ENCODE measurements at regions not wholly inside any gene's neighbourhood (a gene's known extent, or its start where the extent isn't known, plus 50 kb on each side); places are given as distances from the start of the nearest gene placed in this dataset.

DNA sequence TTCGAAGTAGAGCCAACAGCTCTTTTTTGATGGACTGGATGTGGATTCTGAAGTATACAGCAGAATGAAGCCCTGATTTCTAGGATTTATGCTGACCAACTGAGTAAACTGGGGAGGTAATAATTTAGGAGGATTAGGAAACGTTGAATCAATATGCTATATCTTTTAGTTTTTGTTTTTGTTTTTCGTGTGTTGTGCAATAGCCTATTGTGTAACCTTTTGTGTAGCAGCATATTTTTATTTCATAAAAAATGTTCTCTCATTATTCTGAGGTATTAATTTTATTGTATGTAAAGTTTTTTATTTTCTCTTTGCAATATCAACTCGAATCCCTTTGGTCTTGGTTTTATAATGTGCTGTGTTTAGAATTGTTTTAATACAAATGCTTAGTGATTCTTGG is 902.3 kb downstream of the EFNA5 start:
- Mint-ChIP-seq H3K27ac (no peak overlapping the region), H3K27me3 (ENCODE audit: insufficient read depth) (no peaks in the 10 kb centered on the region), H3K4me1 (no peaks in the 10 kb centered on the region), H3K36me3 (ENCODE audit: low read depth) (no peaks in the 10 kb centered on the region), H3K9me3 (no peaks in the 10 kb centered on the region), H3K4me3 (no peak overlapping the region)
- H3K4me1 ChIP-seq (ENCODE audit: control insufficient read depth, insufficient read depth, low read length), result no peaks in the 10 kb centered on the region
- DNase-seq, result no peak
- no peaks in the 10 kb centered on the region for H3K27me3 ChIP-seq (ENCODE audit: control insufficient read depth, insufficient read depth, low read length, poor library complexity, severe bottlenecking)
- H3K4me3 ChIP-seq (ENCODE audit: low read length), result no peak overlapping the region
- no peaks in the 10 kb centered on the region for H3K9me3 ChIP-seq (ENCODE audit: control insufficient read depth, low read length)
- TF ChIP-seq, protein P1, sequence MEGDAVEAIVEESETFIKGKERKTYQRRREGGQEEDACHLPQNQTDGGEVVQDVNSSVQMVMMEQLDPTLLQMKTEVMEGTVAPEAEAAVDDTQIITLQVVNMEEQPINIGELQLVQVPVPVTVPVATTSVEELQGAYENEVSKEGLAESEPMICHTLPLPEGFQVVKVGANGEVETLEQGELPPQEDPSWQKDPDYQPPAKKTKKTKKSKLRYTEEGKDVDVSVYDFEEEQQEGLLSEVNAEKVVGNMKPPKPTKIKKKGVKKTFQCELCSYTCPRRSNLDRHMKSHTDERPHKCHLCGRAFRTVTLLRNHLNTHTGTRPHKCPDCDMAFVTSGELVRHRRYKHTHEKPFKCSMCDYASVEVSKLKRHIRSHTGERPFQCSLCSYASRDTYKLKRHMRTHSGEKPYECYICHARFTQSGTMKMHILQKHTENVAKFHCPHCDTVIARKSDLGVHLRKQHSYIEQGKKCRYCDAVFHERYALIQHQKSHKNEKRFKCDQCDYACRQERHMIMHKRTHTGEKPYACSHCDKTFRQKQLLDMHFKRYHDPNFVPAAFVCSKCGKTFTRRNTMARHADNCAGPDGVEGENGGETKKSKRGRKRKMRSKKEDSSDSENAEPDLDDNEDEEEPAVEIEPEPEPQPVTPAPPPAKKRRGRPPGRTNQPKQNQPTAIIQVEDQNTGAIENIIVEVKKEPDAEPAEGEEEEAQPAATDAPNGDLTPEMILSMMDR (conservative IDR thresholded peaks at IDR 0.05), result no peak
- no peak overlapping the region for H3K9ac ChIP-seq (ENCODE audit: extremely low read depth, low read length, poor library complexity, severe bottlenecking)
- 88 to 91% methylated on average over 1 to 4 of the region's 4 CpGs for WGBS, 2 experiments (ENCODE audit: insufficient coverage in 1 of 2, insufficient read length in 1 of 2)
- H3K27ac ChIP-seq (ENCODE audit: low read depth, low read length), result no peak overlapping the region
- H3K36me3 ChIP-seq (ENCODE audit: control insufficient read depth, insufficient read depth, low read length), result no peaks in the 10 kb centered on the region

DNA sequence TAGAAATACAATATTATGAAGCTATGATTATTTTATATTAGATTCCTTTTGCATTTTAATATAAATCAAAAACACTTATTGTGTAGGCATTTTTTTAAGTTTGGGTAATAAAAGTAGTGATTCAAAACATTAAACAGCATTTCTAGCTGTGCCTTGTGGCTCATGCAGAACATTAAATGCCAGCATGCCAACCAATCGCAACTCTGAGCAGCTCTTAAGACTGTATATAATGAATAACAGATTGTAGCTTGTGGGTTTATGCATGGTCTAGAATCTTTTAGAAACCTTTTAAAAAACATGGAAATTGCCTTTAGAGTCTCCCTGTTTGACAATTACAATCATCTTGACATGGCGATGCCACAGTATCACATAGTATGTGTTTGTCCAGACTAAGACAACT is 903.8 kb downstream of the EFNA5 start:
- Mint-ChIP-seq H3K36me3 (ENCODE audit: low read depth) (no peaks in the 10 kb centered on the region), H3K9me3 (no peaks in the 10 kb centered on the region), H3K27ac (no peak overlapping the region), H3K4me3 (no peak overlapping the region), H3K27me3 (ENCODE audit: insufficient read depth) (no peaks in the 10 kb centered on the region), H3K4me1 (no peaks in the 10 kb centered on the region)
- 98 to 100% methylated on average over 2 of the region's 2 CpGs for WGBS, 2 experiments (ENCODE audit: insufficient coverage in 1 of 2, insufficient read length in 1 of 2)
- H3K9me3 ChIP-seq (ENCODE audit: control insufficient read depth, low read length), result no peaks in the 10 kb centered on the region
- TF ChIP-seq, protein P1 (conservative IDR thresholded peaks at IDR 0.05), result no peak
- no peak overlapping the region for H3K4me3 ChIP-seq (ENCODE audit: low read length)
- no peaks in the 10 kb centered on the region for H3K4me1 ChIP-seq (ENCODE audit: control insufficient read depth, insufficient read depth, low read length)
- H3K27ac ChIP-seq (ENCODE audit: low read depth, low read length), result no peak overlapping the region
- DNase-seq, result no peak
- no peak overlapping the region for H3K9ac ChIP-seq (ENCODE audit: extremely low read depth, low read length, poor library complexity, severe bottlenecking)
- H3K36me3 ChIP-seq (ENCODE audit: control insufficient read depth, insufficient read depth, low read length), result no peaks in the 10 kb centered on the region
- no peaks in the 10 kb centered on the region for H3K27me3 ChIP-seq (ENCODE audit: control insufficient read depth, insufficient read depth, low read length, poor library complexity, severe bottlenecking)

DNA sequence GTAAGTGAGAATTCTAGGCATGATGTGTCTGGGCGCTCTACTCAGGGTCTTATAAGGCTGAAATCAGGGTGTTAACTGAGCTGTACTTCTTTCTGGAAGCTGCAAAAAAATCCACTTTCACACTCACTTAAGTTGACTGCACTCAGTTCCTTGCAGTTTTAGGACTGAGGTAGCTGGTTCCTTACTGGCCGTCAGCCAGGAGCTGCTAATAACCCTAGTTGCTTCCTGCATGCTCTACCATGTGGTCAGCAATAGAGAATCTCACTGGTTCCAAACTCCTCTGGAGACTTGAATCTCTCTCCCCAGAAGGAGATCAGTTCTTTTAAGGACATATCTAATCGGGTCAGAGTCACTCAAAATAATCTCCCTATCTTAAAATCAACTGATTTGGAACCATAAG is 911.2 kb downstream of the EFNA5 start:
- Mint-ChIP-seq H3K27ac (no peak overlapping the region), H3K4me3 (no peak overlapping the region), H3K27me3 (ENCODE audit: insufficient read depth) (no peaks in the 10 kb centered on the region), H3K4me1 (peaks cover 9% of the 10 kb centered on the region), H3K9me3 (no peaks in the 10 kb centered on the region), H3K36me3 (ENCODE audit: low read depth) (no peaks in the 10 kb centered on the region)
- TF ChIP-seq, protein P1 (conservative IDR thresholded peaks at IDR 0.05), result no peak
- no peak overlapping the region for H3K9ac ChIP-seq (ENCODE audit: extremely low read depth, low read length, poor library complexity, severe bottlenecking)
- no peaks in the 10 kb centered on the region for H3K9me3 ChIP-seq (ENCODE audit: control insufficient read depth, low read length)
- H3K36me3 ChIP-seq (ENCODE audit: control insufficient read depth, insufficient read depth, low read length), result no peaks in the 10 kb centered on the region
- no peak overlapping the region for H3K4me3 ChIP-seq (ENCODE audit: low read length)
- no peaks in the 10 kb centered on the region for H3K4me1 ChIP-seq (ENCODE audit: control insufficient read depth, insufficient read depth, low read length)
- no peaks in the 10 kb centered on the region for H3K27me3 ChIP-seq (ENCODE audit: control insufficient read depth, insufficient read depth, low read length, poor library complexity, severe bottlenecking)
- WGBS, 2 experiments (ENCODE audit: insufficient coverage in 1 of 2, insufficient read length in 1 of 2), result 85 to 95% methylated on average over 2 to 3 of the region's 3 CpGs
- H3K27ac ChIP-seq (ENCODE audit: low read depth, low read length), result no peak overlapping the region
- DNase-seq, result no peak

All from endodermal cell (in vitro differentiated cells).